ENCODE measurements at regions not wholly inside any gene's neighbourhood (a gene's known extent, or its start where the extent isn't known, plus 50 kb on each side); places are given as distances from the start of the nearest gene placed in this dataset.

GRCh38 chr4:163582703-163583102 lies 88.2 kb downstream of the TMA16 start:
- DNase-seq (ENCODE audit: low read depth, low spot score), result no peak
- no peak overlapping the region for H3K4me3 ChIP-seq (ENCODE audit: low read length)

DNA sequence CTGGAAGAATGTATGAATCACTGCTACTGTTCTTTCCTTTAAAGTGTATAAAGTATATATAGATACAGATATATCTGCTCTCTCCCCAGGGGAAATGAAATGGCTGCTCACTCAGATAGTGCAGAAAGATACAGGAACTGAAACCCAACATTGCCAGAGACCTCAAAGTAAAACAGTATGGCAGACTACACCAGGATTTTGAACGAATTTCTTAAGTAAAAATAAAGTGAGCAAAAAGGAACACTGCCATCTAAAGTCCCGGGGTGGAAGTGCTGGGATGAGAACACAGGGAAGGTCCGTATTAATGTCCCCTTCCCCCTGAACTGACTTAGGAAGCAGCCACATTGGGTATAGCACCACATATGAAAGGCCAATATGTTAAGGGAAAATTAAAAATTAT lies 93.4 kb downstream of the TMA16 start:
- no peak overlapping the region for H3K4me3 ChIP-seq (ENCODE audit: low read length)
- DNase-seq (ENCODE audit: low read depth, low spot score), result no peak

GRCh38 chr4:163588532-163588931 lies 94.0 kb downstream of the TMA16 start:
- H3K4me3 ChIP-seq (ENCODE audit: low read length), result no peak overlapping the region
- no peak for DNase-seq (ENCODE audit: low read depth, low spot score)

DNA sequence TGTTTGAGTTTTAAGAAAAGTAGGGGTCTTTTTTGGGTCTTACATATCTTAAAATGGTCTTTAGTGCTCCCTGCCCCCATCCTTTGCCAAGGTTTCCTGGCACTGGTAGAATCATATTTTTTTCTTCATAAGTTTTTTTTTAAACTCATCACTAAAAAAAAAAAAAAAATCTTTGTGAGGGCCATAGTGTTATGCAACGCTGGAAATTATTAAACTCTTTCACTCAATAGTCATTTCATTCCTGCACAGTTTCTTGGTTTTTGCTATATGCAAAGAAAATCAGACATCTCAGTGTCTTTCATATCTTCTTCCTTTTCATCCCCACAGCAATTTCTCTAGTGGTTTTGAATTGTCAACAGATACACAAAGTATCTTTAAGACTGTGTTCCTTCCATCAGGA lies 95.6 kb downstream of the TMA16 start:
- H3K4me3 ChIP-seq (ENCODE audit: low read length), result no peak overlapping the region
- no peak for DNase-seq (ENCODE audit: low read depth, low spot score)

- no peak overlapping the region for H3K4me3 ChIP-seq (ENCODE audit: low read length)
- DNase-seq (ENCODE audit: low read depth, low spot score), result no peak
Observed at GRCh38 chr4:163590619-163591264, 96.3 kb downstream of the TMA16 start.

- H3K4me3 ChIP-seq (ENCODE audit: low read length), result no peak overlapping the region
- DNase-seq (ENCODE audit: low read depth, low spot score), result no peak
Observed at GRCh38 chr4:163591614-163592020, 97.1 kb downstream of the TMA16 start.

GRCh38 chr4:163592212-163592611 lies 97.7 kb downstream of the TMA16 start:
- DNase-seq (ENCODE audit: low read depth, low spot score), result no peak
- no peak overlapping the region for H3K4me3 ChIP-seq (ENCODE audit: low read length)

DNA sequence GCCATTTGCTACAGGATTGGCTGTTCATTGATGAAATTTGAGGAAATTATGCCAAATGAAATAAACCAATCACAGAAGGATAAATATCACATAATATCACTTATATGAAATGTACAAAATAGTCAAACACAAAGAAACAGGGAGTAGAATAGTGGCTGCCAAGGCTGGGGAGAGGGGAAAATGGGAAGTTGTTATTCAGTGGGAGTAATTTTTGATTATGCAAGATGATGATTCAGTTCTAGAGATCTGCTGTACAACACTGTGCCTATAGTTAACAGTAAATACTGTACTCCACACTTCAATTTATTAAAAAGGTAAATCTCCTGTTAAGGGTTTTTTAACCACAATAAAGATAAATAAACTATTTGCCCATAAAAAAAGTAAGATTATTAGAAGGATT lies 101.1 kb downstream of the TMA16 start:
- H3K4me3 ChIP-seq (ENCODE audit: low read length), result no peak overlapping the region
- no peak for DNase-seq (ENCODE audit: low read depth, low spot score)

GRCh38 chr4:163598028-163598427 lies 103.5 kb downstream of the TMA16 start:
- no peak for DNase-seq (ENCODE audit: low read depth, low spot score)
- H3K4me3 ChIP-seq (ENCODE audit: low read length), result no peak overlapping the region

DNA sequence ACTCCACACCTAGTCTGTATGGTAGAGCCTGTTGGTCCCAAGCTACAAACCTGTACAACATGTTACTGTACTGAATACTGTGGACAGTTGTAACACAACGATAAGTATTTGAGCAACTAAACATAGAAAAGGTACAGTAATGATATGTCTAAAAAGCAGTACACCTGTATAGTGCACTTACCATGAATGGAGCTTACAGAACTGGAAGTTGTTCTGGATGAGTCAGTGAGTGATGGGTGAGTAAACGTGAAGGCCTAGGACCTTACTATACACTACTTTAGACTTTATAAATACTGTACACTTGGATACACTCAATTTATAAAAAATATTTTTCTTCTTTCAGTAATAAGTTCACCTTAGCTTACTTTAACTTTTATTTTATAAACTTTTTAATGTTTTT lies 104.0 kb downstream of the TMA16 start:
- H3K4me3 ChIP-seq (ENCODE audit: low read length), result no peak overlapping the region
- DNase-seq (ENCODE audit: low read depth, low spot score), result no peak

DNA sequence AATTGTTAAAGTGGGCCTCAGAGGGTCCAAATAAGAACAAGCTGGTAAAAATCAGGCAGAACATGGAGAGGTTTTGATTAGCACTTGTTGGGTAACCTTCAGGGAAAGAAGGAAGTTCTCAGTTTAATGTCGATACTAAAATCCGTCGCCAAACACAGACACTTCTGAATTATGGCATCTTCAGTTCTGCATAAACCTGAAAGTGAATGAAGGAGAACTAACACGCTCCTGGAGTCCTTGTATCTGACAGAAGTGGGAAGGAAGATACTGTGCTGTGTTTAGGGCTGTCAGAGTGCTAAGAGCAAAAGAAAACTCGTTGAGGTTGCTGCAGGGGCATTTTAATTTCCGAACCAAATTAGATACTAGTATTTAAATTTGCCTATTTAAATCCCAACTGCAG lies 106.2 kb downstream of the TMA16 start:
- H3K4me3 ChIP-seq (ENCODE audit: low read length), result no peak overlapping the region
- no peak for DNase-seq (ENCODE audit: low read depth, low spot score)

- DNase-seq (ENCODE audit: low read depth, low spot score), result no peak
- H3K4me3 ChIP-seq (ENCODE audit: low read length), result no peak overlapping the region
Observed at GRCh38 chr4:163603257-163603656, 108.8 kb downstream of the TMA16 start.

DNA sequence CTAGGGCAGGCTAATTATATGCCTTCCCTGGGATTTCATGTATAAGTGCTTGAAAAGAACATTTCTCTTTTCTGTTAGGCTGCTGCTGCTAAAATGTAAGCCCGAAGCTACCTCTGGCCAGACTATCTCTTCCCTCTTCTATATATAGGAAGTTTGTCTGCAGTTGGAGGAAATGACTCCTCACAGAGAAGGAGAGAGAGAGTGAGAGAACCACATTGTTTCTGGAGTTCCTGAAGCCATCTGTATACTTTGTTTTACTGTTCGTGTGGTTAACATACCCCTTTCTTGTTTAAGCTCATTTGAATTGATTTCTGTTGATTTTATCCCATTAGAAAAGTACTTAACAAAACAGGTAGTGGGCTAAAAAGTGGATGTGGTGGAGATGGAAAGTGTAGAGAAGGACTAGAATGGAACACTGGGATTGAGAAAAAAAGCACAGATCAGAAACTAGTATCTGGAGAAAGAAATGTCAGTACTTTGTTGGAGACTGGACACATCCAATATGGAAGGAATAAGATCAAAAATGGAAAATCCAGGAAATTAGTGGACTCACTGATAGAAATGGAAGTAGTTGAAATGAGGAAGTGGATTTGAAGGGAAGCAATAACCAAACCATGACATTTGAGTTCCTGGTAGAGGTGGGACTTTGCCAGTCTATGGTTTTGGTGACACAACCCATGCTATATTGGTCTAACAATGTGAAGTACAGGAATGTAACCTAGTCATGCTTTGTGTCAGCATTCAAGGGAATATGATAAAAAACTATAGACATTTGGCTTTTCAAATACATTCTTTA lies 112.6 kb downstream of the TMA16 start:
- no peak overlapping the region for H3K4me3 ChIP-seq (ENCODE audit: low read length)
- DNase-seq (ENCODE audit: low read depth, low spot score), result no peak

DNA sequence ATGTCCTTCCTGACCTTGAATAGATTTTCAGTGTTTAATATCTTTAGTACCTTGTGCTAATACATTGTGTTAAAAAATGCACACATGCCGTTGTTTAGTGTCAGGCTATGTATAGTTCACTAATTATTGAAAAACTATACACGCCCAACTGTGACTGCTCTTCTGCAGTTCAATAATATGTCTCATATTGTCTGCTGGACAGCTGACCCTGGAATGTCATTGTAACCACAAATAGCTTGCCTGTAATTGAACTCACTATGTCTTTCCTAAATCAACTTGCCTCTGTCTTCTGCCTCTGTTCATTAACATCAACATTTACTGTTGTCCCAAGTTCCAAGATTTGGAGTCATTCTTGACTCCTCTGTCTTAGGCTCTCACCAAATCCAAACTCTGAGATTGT lies 114.5 kb downstream of the TMA16 start:
- no peak overlapping the region for H3K4me3 ChIP-seq (ENCODE audit: low read length)
- no peak for DNase-seq (ENCODE audit: low read depth, low spot score)

DNA sequence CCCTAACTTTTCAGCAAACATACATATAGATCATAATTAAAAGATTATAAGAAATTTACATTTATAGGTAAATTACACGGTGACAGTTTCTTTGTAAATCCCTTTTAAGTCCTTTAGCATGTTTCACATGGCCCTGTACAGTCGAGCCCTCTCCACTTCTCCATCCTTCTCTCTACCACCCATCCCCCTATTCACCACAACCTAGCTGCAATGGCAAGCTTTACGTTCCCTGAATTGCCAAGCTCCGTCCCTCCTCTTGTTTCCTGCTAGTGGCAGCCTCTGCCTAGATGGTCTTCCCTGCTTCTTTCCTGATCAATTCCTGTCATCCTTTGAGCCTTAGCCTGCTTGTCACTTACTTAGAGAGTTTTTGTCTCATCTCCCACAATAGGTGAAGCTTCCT lies 116.2 kb downstream of the TMA16 start:
- no peak for DNase-seq (ENCODE audit: low read depth, low spot score)
- no peak overlapping the region for H3K4me3 ChIP-seq (ENCODE audit: low read length)

DNA sequence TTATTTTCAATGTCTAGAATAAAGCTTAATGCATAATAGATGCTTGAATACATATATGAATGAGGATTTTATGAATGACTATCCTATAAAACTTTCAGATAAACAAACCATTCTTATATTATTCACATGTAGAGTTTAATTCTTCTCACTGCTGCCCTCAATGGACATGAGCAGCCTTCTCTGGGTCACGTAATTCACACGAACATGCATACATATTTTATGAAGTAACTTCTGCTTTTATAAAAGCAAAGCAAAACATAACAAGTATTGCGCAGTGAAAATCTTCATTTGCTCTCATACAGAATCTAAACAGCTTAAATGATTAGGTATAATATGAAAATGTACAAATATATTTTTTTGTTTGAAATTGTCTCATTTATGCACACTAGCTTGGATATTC lies 116.7 kb downstream of the TMA16 start:
- no peak for DNase-seq (ENCODE audit: low read depth, low spot score)
- no peak overlapping the region for H3K4me3 ChIP-seq (ENCODE audit: low read length)

DNA sequence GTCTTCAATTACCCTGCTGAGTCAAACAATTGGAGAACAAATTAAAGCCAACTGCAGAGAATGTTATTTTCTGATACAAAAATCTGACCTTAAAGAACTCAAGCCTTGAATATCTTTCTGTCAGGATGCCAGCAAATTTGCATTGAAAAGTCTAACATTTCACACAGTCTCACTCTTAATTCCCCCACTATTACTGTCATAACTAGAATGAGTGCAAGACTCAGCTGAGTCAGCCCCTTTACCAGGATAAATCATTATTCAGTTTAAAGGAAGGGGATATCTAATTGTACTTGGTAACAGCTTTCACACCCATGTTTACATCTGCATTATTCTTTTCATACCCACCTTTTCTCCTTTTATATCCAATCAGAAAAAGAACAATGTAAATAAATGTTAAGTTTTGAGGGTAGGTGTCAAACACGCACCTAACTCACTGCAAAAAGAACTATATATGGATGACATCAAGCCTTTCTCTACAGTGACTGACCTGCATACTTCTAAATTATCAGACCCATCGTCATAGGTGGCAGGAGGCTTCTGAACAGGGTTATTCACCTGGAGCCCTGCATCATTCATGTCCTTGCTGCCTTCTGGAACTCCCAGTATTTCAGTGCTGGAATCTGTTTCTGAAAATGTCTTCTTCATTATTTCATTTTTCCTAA lies 117.4 kb downstream of the TMA16 start:
- H3K4me3 ChIP-seq (ENCODE audit: low read length), result no peak overlapping the region

GRCh38 chr4:163612762-163613161 lies 118.3 kb downstream of the TMA16 start:
- H3K4me3 ChIP-seq (ENCODE audit: low read length), result no peak overlapping the region
- DNase-seq (ENCODE audit: low read depth, low spot score), result no peak

More for the DNA sequence above, 117.4 kb downstream of the TMA16 start:
- no peak for DNase-seq (ENCODE audit: low read depth, low spot score)

DNA sequence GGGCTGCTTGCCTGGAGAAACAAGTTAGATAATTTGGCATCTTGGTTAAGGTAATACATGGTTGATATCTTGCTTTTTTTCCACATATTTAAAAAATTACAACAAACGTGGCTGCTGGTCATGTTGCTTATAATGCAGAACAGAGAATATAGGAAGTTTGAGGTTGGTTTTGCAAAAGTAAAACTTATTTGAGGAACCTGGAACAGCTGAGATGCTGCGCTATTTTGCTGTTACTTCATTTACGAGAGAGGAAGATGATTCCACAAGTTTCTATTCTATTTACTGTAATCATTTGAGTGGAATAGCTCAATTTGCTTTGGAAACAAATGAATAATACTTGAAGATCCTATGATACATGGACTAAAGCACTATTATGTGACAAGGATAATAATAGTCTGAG lies 118.9 kb downstream of the TMA16 start:
- no peak overlapping the region for H3K4me3 ChIP-seq (ENCODE audit: low read length)

GRCh38 chr4:163614866-163615265 lies 120.4 kb downstream of the TMA16 start:
- DNase-seq (ENCODE audit: low read depth, low spot score), result no peak
- H3K4me3 ChIP-seq (ENCODE audit: low read length), result no peak overlapping the region

More for the DNA sequence above, 118.9 kb downstream of the TMA16 start:
- DNase-seq (ENCODE audit: low read depth, low spot score), result no peak
